SK-N-SH (cell line): ENCODE measurements at regions not wholly inside any gene's neighbourhood (a gene's known extent, or its start where the extent isn't known, plus 50 kb on each side); places are given as distances from the start of the nearest gene placed in this dataset.
A peak's percentile ranks its signal among the peaks of the same experiment; 100 is the strongest.

Experiments used
- CTCF ChIA-PET: fragments of 300-600, 350-600 bp; formaldehyde crosslinking; extraction: SDS; loops from one replicate; lab custom pipeline; 2021; lab: Yijun Ruan, JAX
- POLR2A ChIA-PET: fragments of 350-600 bp; sonication (Branson Sonifier 250); formaldehyde crosslinking; extraction: SDS; loops from one replicate; lab custom pipeline; 2020; ENCODE audit warnings: antibody characterized with exemption, inconsistent platforms; lab: Yijun Ruan, JAX
- DNase-seq: peaks from one replicate; pipeline ENCODE4 v3.0.0; 2012
- H2AFZ ChIP-seq: fragments of 200-600 bp; sonication (generic); 2 replicates; pipeline ENCODE4 v1.8.1; 2016; ENCODE audit warnings: antibody characterized with exemption, mild to moderate bottlenecking, low read depth
- H3F3A ChIP-seq: fragments of 200-600 bp; sonication (generic); replicated peaks from 2 replicates; pipeline ENCODE3; 2016; ENCODE audit warnings: antibody characterized with exemption, mild to moderate bottlenecking; ENCODE audit not compliant: insufficient read depth
- H3K27ac ChIP-seq, 2 experiments: fragments of 200-500 bp in 1 of 2; fragments of 200-600 bp in 1 of 2; sonication (Bioruptor generic) in 1 of 2; sonication (generic), shearing (Covaris generic) in 1 of 2; 2 replicates each; pipeline versions ENCODE4 v1.5.1 to v1.6.1; 2014 to 2016; ENCODE audit warnings: low read depth in 2 of 2, inconsistent platforms in 1 of 2, low read length in 1 of 2, mild to moderate bottlenecking in 1 of 2, mixed read lengths in 1 of 2
- H3K27me3 ChIP-seq: fragments of 200-600 bp; sonication (generic), shearing (Covaris generic); 2 replicates; pipeline ENCODE4 v1.6.1; 2016; ENCODE audit warnings: mixed run types; ENCODE audit not compliant: insufficient read depth
- H3K36me3 ChIP-seq, 2 experiments: fragments of 200-500 bp in 1 of 2; fragments of 200-600 bp in 1 of 2; sonication (Bioruptor generic) in 1 of 2; sonication (generic) in 1 of 2; replicated peaks in 1 of 2; 2 replicates each; pipeline versions ENCODE3 to v1.5.1; 2014 to 2016; ENCODE audit warnings: low read length in 1 of 2, mild to moderate bottlenecking in 1 of 2; ENCODE audit not compliant: insufficient read depth in 2 of 2, control insufficient read depth in 1 of 2
- H3K4me1 ChIP-seq, 2 experiments: fragments of 200-500 bp in 1 of 2; fragments of 200-600 bp in 1 of 2; sonication (Bioruptor generic) in 1 of 2; sonication (generic), shearing (Covaris generic) in 1 of 2; 2 replicates each; pipeline versions ENCODE4 v1.5.1 to v1.6.1; 2014 to 2016; ENCODE audit warnings: low read depth in 1 of 2, low read length in 1 of 2, mixed run types in 1 of 2; ENCODE audit not compliant: insufficient read depth in 2 of 2, control insufficient read depth in 1 of 2
- H3K4me2 ChIP-seq: fragments of 200-600 bp; sonication (generic), shearing (Covaris generic); 2 replicates; pipeline ENCODE4 v1.6.1; 2017; ENCODE audit warnings: mixed run types
- H3K4me3 ChIP-seq, 2 experiments: fragments of 200-500 bp in 1 of 2; fragments of 200-600 bp in 1 of 2; sonication (Bioruptor generic) in 1 of 2; sonication (generic), shearing (Covaris generic) in 1 of 2; 2 replicates each; pipeline versions ENCODE4 v1.5.1 to v1.8.1; 2014 to 2016; ENCODE audit warnings: low read depth in 2 of 2, inconsistent platforms in 1 of 2, low read length in 1 of 2, mild to moderate bottlenecking in 1 of 2, mixed read lengths in 1 of 2, moderate library complexity in 1 of 2
- H3K79me2 ChIP-seq: fragments of 200-600 bp; sonication (generic); 2 replicates; pipeline ENCODE4 v1.8.1; 2017; ENCODE audit warnings: mild to moderate bottlenecking; ENCODE audit not compliant: insufficient read depth
- H3K9ac ChIP-seq: fragments of 200-600 bp; sonication (generic); 2 replicates; pipeline ENCODE4 v1.6.1; 2017; ENCODE audit warnings: mixed run types
- H3K9me2 ChIP-seq: fragments of 200-600 bp; sonication (generic); 2 replicates; pipeline ENCODE4 v1.6.1; 2017; ENCODE audit warnings: mixed run types
- H3K9me3 ChIP-seq: fragments of 200-600 bp; sonication (generic); 2 replicates; pipeline ENCODE4 v1.6.1; 2017; ENCODE audit warnings: mixed run types, mild to moderate bottlenecking, moderate library complexity
- H4K20me1 ChIP-seq: fragments of 200-600 bp; sonication (generic); 2 replicates; pipeline ENCODE4 v1.6.1; 2017; ENCODE audit warnings: mild to moderate bottlenecking, mixed run types; ENCODE audit not compliant: insufficient read depth
- ELF1 ChIP-seq: IDR thresholded peaks from 2 replicates; pipeline ENCODE4 v1.4.0; 2012
- EP300 ChIP-seq, 2 experiments: IDR thresholded peaks; 2 replicates each; pipeline versions ENCODE4 v1.4.0 to v1.6.1; 2012; ENCODE audit warnings: borderline replicate concordance in 1 of 2, low read depth in 1 of 2, low read length in 1 of 2
- FOSL2 ChIP-seq: IDR thresholded peaks from 2 replicates; pipeline ENCODE4 v1.4.0; 2012; ENCODE audit warnings: low read depth, mild to moderate bottlenecking, moderate library complexity, borderline replicate concordance
- GATA2 ChIP-seq: sonication (generic); formaldehyde crosslinking; IDR thresholded peaks from 2 replicates; pipeline ENCODE4 v1.5.0; 2020; ENCODE audit warnings: mild to moderate bottlenecking, missing genetic modification reagents
- JUND ChIP-seq: IDR thresholded peaks from 2 replicates; pipeline ENCODE4 v1.4.0; 2012
- MEF2A ChIP-seq: IDR thresholded peaks from 2 replicates; pipeline ENCODE4 v1.4.0; 2012; ENCODE audit warnings: low read depth, borderline replicate concordance
- NFIC ChIP-seq: IDR thresholded peaks from 2 replicates; pipeline ENCODE4 v1.4.0; 2012; ENCODE audit warnings: borderline replicate concordance
- NRF1 ChIP-seq: IDR thresholded peaks from 2 replicates; pipeline ENCODE4 v1.6.1; 2012; ENCODE audit warnings: low read depth, mild to moderate bottlenecking, low read length
- RCOR1 ChIP-seq: fragments of 150-350 bp; IDR thresholded peaks from 2 replicates; pipeline ENCODE4 v1.6.1; 2017; ENCODE audit warnings: antibody characterized with exemption, low read length
- RFX5 ChIP-seq: IDR thresholded peaks from 2 replicates; pipeline ENCODE4 v1.6.1; 2012; ENCODE audit warnings: mild to moderate bottlenecking, improper control_type of control experiment, low read length
- RXRA ChIP-seq: IDR thresholded peaks from 2 replicates; pipeline ENCODE4 v1.4.0; 2012; ENCODE audit warnings: low read depth, mild to moderate bottlenecking, borderline replicate concordance
- SMC3 ChIP-seq: IDR thresholded peaks from 2 replicates; pipeline ENCODE4 v1.6.1; 2012; ENCODE audit warnings: low read depth, low read length, improper control_type of control experiment
- TAF1 ChIP-seq: IDR thresholded peaks from 2 replicates; pipeline ENCODE4 v1.6.1; 2012; ENCODE audit warnings: low read depth, mild to moderate bottlenecking, low read length, moderate library complexity, borderline replicate concordance
- TCF12 ChIP-seq: IDR thresholded peaks from 2 replicates; pipeline ENCODE4 v1.4.0; 2012
- YY1 ChIP-seq: IDR thresholded peaks from 2 replicates; pipeline ENCODE4 v1.4.0; 2012; ENCODE audit warnings: low read depth, mild to moderate bottlenecking
- WGBS: methylation state at CpG from one replicate; pipeline ENCODE4 v1.1.6; 2017; ENCODE audit warnings: low lambda C conversion rate; 5-methylcytosine and 5-hydroxymethylcytosine counted together
- TF ChIP-seq, protein P1 (sequence below): IDR thresholded peaks from 2 replicates; pipeline ENCODE4 v1.4.0; 2012; ENCODE audit warnings: low read depth, borderline replicate concordance
- TF ChIP-seq, protein P2 (sequence below): IDR thresholded peaks from 2 replicates; pipeline ENCODE4 v1.4.0; 2012; ENCODE audit warnings: low read depth
- TF ChIP-seq, protein P3 (sequence below): fragments of 200-600 bp; sonication (generic); IDR thresholded peaks from 2 replicates; pipeline ENCODE4 v1.6.1; 2017; ENCODE audit warnings: antibody characterized with exemption, mild to moderate bottlenecking, moderate library complexity
- TF ChIP-seq, protein P4 (sequence below): IDR thresholded peaks from 2 replicates; pipeline ENCODE4 v1.4.0; 2012; ENCODE audit warnings: low read depth, borderline replicate concordance
- TF ChIP-seq, protein P5 (sequence below): IDR thresholded peaks from 2 replicates; pipeline ENCODE4; 2012
- TF ChIP-seq, protein P6 (sequence below): fragments of 150-350 bp; IDR thresholded peaks from 2 replicates; pipeline ENCODE4 v1.6.1; 2017; ENCODE audit warnings: antibody characterized with exemption, low read length, low read depth, borderline replicate concordance

DNA sequence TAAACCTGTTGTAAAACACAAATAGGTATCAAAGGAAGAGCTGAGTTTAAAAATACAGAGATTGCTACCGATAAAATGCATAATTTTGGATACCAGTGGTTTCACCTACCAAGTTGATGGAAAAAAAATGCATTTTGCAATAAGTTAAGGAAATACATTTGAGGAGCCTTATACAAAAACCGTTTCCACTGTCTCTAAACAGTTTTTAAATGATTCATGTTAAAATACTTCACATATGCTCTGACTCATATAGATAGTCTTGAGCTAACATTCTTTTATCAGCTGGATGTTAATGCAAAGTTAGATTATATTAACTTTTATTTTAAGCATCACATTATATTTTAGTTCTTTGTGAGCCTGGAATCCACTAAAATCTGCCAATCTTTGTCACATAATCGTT lies 50.6 kb upstream of the ANKRD17 start:
- no peak for DNase-seq

More for the DNA sequence above, 50.6 kb upstream of the ANKRD17 start:
- Histone ChIP-seq H3K79me2 (no peaks in the 10 kb centered on the region; the same call in 1 of the 2 replicates), H3K9me2 (no peaks in the 10 kb centered on the region), H3K9ac (no peak overlapping the region), H3F3A (peaks cover 19% of the 10 kb centered on the region), H3K4me1 (peaks cover 0 to 6% of the 10 kb centered on the region in 2 experiments; a peak in 1 of 4 replicates), H3K36me3 (no peaks in the 10 kb centered on the region), H2AFZ (no peak overlapping the region), H3K4me2 (0 out of 2 replicates have a peak overlapping the region, but pooled peaks have one; percentile 17), H3K4me3 (no peak overlapping the region; a peak in 1 of 4 replicates), H3K9me3 (peaks cover 6% of the 10 kb centered on the region; the same call in 1 of the 2 replicates), H3K27me3 (no peaks in the 10 kb centered on the region), H4K20me1 (no peaks in the 10 kb centered on the region), H3K27ac (peak overlapping the region in 1 of 2 experiments; percentile 45; a peak in 2 of 4 replicates)
- WGBS: 32% methylated on average over 3 of the region's 3 CpGs
- ChIA-PET POLR2A (no interaction called here), CTCF (interaction anchor here (1.1 to 1.4 kb wide), 3 partner anchors 9 to 345 kb away, joined by 3 to 4 read pairs (median 3); no protein-coding TSS in a partner anchor)
- TF ChIP-seq TAF1 (no peak), FOSL2 (peak; percentile 78), NRF1 (no peak), SMC3 (no peak), EP300 (IDR thresholded peaks at IDR 0.05; ENCODE audit: borderline replicate concordance in 1 of 2, low read depth in 1 of 2, low read length in 1 of 2) (no peak), TCF12 (0 out of 2 replicates have a peak, but pooled peaks have one; percentile 25), ELF1 (no peak), NFIC (no peak), RXRA (no peak), RCOR1 (no peak), YY1 (no peak), GATA2 (CRISPR knock-in tag) (no peak), MEF2A (no peak), RFX5 (no peak), JUND (peak; percentile 56)
- TF ChIP-seq, protein P1, sequence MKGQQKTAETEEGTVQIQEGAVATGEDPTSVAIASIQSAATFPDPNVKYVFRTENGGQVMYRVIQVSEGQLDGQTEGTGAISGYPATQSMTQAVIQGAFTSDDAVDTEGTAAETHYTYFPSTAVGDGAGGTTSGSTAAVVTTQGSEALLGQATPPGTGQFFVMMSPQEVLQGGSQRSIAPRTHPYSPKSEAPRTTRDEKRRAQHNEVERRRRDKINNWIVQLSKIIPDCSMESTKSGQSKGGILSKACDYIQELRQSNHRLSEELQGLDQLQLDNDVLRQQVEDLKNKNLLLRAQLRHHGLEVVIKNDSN: no peak
- TF ChIP-seq, protein P2, sequence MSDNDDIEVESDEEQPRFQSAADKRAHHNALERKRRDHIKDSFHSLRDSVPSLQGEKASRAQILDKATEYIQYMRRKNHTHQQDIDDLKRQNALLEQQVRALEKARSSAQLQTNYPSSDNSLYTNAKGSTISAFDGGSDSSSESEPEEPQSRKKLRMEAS: no peak
- TF ChIP-seq, protein P3, sequence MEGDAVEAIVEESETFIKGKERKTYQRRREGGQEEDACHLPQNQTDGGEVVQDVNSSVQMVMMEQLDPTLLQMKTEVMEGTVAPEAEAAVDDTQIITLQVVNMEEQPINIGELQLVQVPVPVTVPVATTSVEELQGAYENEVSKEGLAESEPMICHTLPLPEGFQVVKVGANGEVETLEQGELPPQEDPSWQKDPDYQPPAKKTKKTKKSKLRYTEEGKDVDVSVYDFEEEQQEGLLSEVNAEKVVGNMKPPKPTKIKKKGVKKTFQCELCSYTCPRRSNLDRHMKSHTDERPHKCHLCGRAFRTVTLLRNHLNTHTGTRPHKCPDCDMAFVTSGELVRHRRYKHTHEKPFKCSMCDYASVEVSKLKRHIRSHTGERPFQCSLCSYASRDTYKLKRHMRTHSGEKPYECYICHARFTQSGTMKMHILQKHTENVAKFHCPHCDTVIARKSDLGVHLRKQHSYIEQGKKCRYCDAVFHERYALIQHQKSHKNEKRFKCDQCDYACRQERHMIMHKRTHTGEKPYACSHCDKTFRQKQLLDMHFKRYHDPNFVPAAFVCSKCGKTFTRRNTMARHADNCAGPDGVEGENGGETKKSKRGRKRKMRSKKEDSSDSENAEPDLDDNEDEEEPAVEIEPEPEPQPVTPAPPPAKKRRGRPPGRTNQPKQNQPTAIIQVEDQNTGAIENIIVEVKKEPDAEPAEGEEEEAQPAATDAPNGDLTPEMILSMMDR: no peak
- TF ChIP-seq, protein P4, sequence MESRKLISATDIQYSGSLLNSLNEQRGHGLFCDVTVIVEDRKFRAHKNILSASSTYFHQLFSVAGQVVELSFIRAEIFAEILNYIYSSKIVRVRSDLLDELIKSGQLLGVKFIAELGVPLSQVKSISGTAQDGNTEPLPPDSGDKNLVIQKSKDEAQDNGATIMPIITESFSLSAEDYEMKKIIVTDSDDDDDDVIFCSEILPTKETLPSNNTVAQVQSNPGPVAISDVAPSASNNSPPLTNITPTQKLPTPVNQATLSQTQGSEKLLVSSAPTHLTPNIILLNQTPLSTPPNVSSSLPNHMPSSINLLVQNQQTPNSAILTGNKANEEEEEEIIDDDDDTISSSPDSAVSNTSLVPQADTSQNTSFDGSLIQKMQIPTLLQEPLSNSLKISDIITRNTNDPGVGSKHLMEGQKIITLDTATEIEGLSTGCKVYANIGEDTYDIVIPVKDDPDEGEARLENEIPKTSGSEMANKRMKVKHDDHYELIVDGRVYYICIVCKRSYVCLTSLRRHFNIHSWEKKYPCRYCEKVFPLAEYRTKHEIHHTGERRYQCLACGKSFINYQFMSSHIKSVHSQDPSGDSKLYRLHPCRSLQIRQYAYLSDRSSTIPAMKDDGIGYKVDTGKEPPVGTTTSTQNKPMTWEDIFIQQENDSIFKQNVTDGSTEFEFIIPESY: no peak
- TF ChIP-seq, protein P5, sequence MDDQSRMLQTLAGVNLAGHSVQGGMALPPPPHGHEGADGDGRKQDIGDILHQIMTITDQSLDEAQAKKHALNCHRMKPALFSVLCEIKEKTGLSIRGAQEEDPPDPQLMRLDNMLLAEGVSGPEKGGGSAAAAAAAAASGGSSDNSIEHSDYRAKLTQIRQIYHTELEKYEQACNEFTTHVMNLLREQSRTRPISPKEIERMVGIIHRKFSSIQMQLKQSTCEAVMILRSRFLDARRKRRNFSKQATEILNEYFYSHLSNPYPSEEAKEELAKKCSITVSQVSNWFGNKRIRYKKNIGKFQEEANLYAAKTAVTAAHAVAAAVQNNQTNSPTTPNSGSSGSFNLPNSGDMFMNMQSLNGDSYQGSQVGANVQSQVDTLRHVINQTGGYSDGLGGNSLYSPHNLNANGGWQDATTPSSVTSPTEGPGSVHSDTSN: no peak
- TF ChIP-seq, protein P6, sequence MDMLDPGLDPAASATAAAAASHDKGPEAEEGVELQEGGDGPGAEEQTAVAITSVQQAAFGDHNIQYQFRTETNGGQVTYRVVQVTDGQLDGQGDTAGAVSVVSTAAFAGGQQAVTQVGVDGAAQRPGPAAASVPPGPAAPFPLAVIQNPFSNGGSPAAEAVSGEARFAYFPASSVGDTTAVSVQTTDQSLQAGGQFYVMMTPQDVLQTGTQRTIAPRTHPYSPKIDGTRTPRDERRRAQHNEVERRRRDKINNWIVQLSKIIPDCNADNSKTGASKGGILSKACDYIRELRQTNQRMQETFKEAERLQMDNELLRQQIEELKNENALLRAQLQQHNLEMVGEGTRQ: no peak
